Right atrium auricular region (tissue), 2 donors: ENCODE measurements at regions not wholly inside any gene's neighbourhood (a gene's known extent, or its start where the extent isn't known, plus 50 kb on each side); places are given as distances from the start of the nearest gene placed in this dataset.
A peak's percentile ranks its signal among the peaks of the same experiment; 100 is the strongest.

Source experiments
- DNase-seq: peaks from one replicate; pipeline ENCODE4 v3.0.0-alpha.2; 2019; ENCODE audit warnings: low spot score
- H3K27ac ChIP-seq, 2 donors: fragments of 200-600 bp; sonication (generic); 1 replicate in 1 of 2; 2 replicates in 1 of 2; pipeline ENCODE4 v1.5.1; 2016 to 2019
- H3K27me3 ChIP-seq, 2 donors: fragments of 200-600 bp; sonication (generic); one replicate each; pipeline versions ENCODE4 v1.5.1 to v1.6.0; 2017 to 2019
- H3K36me3 ChIP-seq: fragments of 200-600 bp; sonication (generic); one replicate; pipeline ENCODE4 v1.5.1; 2016
- H3K4me1 ChIP-seq, 2 donors: fragments of 200-600 bp; sonication (generic); one replicate each; pipeline versions ENCODE4 v1.5.1 to v1.6.0; 2017 to 2019
- H3K4me3 ChIP-seq, 2 donors: fragments of 200-600 bp; sonication (generic); 1 replicate in 1 of 2; 2 replicates in 1 of 2; pipeline ENCODE4 v1.5.1; 2017 to 2019; ENCODE audit warnings: mild to moderate bottlenecking in 1 of 2, moderate library complexity in 1 of 2
- H3K9me3 ChIP-seq, 2 donors: fragments of 200-600 bp; sonication (generic); one replicate each; pipeline ENCODE4 v1.5.1; 2019
- CTCF ChIP-seq, 2 donors: fragments of 200-600 bp; sonication (generic); IDR thresholded peaks; one replicate each; pipeline ENCODE4 v1.5.1; 2019; ENCODE audit warnings: antibody characterized with exemption in 2 of 2

- Histone ChIP-seq H3K27ac (no peak overlapping the region), H3K4me3 (no peak overlapping the region), H3K4me1 (no peaks in the 10 kb centered on the region), H3K9me3 (peaks cover 0 to 5% of the 10 kb centered on the region in 2 donors), H3K27me3 (no peaks in the 10 kb centered on the region), H3K36me3 (no peaks in the 10 kb centered on the region)
- no peak for DNase-seq
- TF ChIP-seq CTCF (IDR thresholded peaks at IDR 0.05), result no peak
Measured at GRCh38 chr2:217105733-217106649, 246.1 kb upstream of the TNP1 start.

- no peak overlapping the region for H3K4me3 ChIP-seq
- no peaks in the 10 kb centered on the region for H3K27me3 ChIP-seq
- H3K36me3 ChIP-seq, result no peaks in the 10 kb centered on the region
- no peak overlapping the region for H3K27ac ChIP-seq
- DNase-seq, result no peak
- TF ChIP-seq CTCF (IDR thresholded peaks at IDR 0.05), result no peak
- no peaks in the 10 kb centered on the region for H3K9me3 ChIP-seq
- peaks cover 0 to 5% of the 10 kb centered on the region in 2 donors for H3K4me1 ChIP-seq
Measured at GRCh38 chr2:217103752-217104545, 244.1 kb upstream of the TNP1 start.

- no peak overlapping the region for H3K27ac ChIP-seq
- no peaks in the 10 kb centered on the region for H3K27me3 ChIP-seq
- no peaks in the 10 kb centered on the region for H3K9me3 ChIP-seq
- H3K36me3 ChIP-seq, result no peaks in the 10 kb centered on the region
- H3K4me3 ChIP-seq, result no peak overlapping the region
- H3K4me1 ChIP-seq, result peaks cover 0 to 5% of the 10 kb centered on the region in 2 donors
- no peak for DNase-seq
- TF ChIP-seq CTCF (IDR thresholded peaks at IDR 0.05), result no peak
Measured at GRCh38 chr2:217102956-217103355, 243.1 kb upstream of the TNP1 start.

- no peaks in the 10 kb centered on the region for H3K9me3 ChIP-seq
- H3K27ac ChIP-seq, result no peak overlapping the region
- H3K36me3 ChIP-seq, result no peaks in the 10 kb centered on the region
- no peak overlapping the region for H3K4me3 ChIP-seq
- no peak for TF ChIP-seq CTCF (IDR thresholded peaks at IDR 0.05)
- DNase-seq, result no peak
- H3K27me3 ChIP-seq, result no peaks in the 10 kb centered on the region
- H3K4me1 ChIP-seq, result peaks cover 0 to 5% of the 10 kb centered on the region in 2 donors
Measured at GRCh38 chr2:217101972-217102371, 242.1 kb upstream of the TNP1 start.

- Histone ChIP-seq H3K4me1 (peaks cover 0 to 5% of the 10 kb centered on the region in 2 donors), H3K4me3 (no peak overlapping the region), H3K27ac (no peak overlapping the region), H3K36me3 (no peaks in the 10 kb centered on the region), H3K27me3 (no peaks in the 10 kb centered on the region), H3K9me3 (no peaks in the 10 kb centered on the region)
- peak; percentile 75 for DNase-seq
- no peak for TF ChIP-seq CTCF (IDR thresholded peaks at IDR 0.05)
Measured at GRCh38 chr2:217099561-217099960, 239.7 kb upstream of the TNP1 start.
